GM12892 (cell line): ENCODE measurements at regions not wholly inside any gene's neighbourhood (a gene's known extent, or its start where the extent isn't known, plus 50 kb on each side); places are given as distances from the start of the nearest gene placed in this dataset.

Experiments used
- DNase-seq: peaks from one replicate; pipeline ENCODE4 v3.0.0; 2011; ENCODE audit not compliant: insufficient read length
- FAIRE-seq: peaks from 2 replicates; lab custom pipeline; 2011; peaks lifted over from hg19 to GRCh38; lab: Jason Lieb, UNC
- POLR2A ChIP-seq: IDR thresholded peaks from 2 replicates; pipeline ENCODE4 v1.6.1; 2011; ENCODE audit warnings: low read depth, low read length, control low read depth
- POLR2AphosphoS5 ChIP-seq: IDR thresholded peaks from 2 replicates; pipeline ENCODE4 v1.6.1; 2011; ENCODE audit warnings: low read depth, low read length, control low read depth
- TAF1 ChIP-seq: IDR thresholded peaks from 2 replicates; pipeline ENCODE4 v1.6.1; 2011; ENCODE audit warnings: low read depth, mild to moderate bottlenecking, control low read depth, low read length, borderline replicate concordance

GRCh38 chr15:48032911-48033310, 87.9 kb upstream of the SLC24A5 start:
- TF ChIP-seq POLR2AphosphoS5, result no peak
- TF ChIP-seq TAF1, result no peak
- TF ChIP-seq POLR2A, result no peak
- DNase-seq (no peak), FAIRE-seq (no peak)

DNA sequence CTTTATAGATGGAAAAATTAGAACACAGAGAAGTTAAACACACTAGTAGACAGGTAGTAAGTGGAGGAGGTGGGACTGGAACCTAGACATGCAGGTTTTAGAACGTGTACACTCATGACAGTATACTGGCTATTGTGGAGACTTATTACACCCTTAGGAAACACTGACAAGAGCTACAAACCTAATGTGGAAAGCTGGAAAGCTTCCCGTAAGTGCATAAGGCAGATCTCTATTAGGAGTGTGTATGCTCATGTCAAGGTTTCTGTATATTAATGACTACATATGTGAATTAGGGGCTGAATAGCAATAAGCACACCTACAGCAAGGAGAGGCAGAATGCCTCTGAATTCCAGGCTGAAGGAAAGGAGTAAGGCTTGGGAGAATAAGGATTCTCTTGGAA, 82.6 kb upstream of the SLC24A5 start:
- TF ChIP-seq POLR2AphosphoS5 (no peak), POLR2A (no peak), TAF1 (no peak)
- no peak for DNase-seq
- FAIRE-seq, result no peak

DNA sequence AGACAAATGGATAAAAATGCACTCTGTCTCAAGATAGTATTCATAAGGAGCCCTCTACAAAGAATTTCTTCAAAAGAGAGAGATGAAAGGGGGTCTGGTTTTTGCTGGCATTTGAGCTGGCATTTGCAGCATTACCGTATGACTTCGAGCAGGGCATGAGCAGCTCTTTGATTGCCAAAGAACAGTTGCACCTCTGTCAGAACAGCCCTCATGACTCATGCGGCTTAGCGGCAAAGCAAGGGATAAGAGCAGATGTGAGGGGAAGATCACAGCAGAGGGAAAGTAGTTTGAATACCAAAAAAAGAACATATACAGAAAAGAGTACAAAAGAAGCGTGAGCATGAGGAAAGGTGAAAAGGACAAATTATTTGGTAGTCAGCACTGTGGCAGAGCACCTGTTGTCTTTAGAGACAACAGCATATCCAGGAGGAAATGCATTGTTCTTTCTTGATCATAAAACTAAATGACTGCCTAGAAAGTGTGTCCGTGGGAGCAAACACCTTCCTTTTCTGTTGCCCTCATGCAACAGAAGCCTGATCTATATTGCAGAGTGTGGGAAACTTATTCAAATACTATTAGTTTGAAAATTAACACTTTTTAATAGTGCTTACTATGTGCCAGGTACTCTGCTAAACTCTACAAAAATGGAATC, 80.5 kb upstream of the SLC24A5 start:
- TF ChIP-seq TAF1 (no peak), POLR2A (no peak), POLR2AphosphoS5 (no peak)
- no peak for FAIRE-seq
- DNase-seq, result no peak

- no peak for DNase-seq
- TF ChIP-seq POLR2A (no peak), TAF1 (no peak), POLR2AphosphoS5 (no peak)
- no peak for FAIRE-seq
Measured at GRCh38 chr15:48041454-48041853, 79.3 kb upstream of the SLC24A5 start.

DNA sequence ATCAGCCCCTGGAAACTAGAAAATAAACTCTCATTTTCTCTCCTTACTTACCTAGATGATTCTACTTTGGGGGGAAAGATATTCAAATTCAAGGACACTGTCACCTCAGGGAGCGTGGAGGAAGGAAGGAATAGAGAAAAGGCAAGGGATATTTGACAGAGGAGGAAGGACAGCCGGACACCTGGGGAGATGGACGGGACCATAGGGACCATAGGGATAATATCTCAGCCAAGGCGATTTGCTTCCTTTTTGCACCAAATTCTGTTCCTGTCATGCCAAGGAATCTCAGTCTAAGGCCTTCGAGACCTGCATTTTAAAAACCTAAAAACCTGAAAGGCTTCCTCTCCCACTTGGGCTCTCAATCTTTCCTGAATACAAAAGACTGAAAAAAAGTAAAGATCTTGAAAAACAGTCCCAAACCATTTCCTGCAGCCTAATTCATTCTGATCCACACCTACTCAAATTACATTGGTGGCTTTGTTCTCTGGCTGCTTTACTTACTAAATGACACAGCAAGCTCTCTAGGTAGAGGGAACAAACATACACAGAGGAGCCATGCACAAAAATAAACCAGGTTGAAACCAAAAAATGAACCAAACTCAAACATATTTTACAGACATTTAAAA, 73.9 kb upstream of the SLC24A5 start:
- DNase-seq (no peak), FAIRE-seq (no peak)
- TF ChIP-seq POLR2A (no peak), TAF1 (no peak)

DNA sequence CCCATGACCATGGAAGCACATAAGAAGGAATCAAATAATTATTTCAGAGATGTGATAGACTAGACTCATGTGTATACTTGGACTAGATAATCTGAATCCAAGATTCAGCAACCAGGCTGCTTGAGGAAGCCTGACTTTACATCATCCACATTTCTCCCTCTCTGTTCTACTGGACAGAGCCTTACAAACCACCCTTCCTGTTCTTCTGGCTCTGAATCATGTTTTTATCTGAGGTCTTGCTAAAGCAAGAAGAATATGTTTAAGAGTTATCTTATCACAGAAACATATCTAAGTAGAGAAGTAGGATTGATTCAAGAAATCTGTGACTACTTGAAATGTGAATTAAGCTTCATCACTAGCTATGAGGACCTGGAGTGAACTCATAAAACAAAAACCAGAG, 71.1 kb upstream of the SLC24A5 start:
- FAIRE-seq (no peak), DNase-seq (no peak)
- no peak for TF ChIP-seq POLR2A
- no peak for TF ChIP-seq POLR2AphosphoS5
- TF ChIP-seq TAF1, result no peak

- DNase-seq, result no peak
- TF ChIP-seq TAF1, result no peak
- TF ChIP-seq POLR2A, result no peak
- no peak for TF ChIP-seq POLR2AphosphoS5
- FAIRE-seq, result no peak
Measured at GRCh38 chr15:48052946-48053345, 67.8 kb upstream of the SLC24A5 start.

DNA sequence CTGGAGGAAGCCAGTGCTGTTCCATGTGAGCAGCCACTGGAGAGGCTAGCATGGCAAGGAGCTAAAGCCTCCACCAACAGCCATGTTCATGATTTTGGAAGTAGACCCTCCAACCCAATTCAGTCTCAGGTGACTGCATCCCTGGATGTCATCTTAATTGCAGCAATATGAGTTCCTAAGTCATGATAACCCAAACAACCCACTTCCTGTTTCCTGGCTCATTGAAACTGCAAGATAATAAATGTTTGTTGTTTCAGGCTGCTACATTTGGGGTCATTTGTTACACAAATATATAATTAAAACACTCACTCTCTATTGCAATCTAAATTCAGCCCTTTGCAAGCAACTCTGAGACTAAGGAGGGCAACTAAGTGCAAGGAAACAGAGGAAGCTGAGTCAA, 62.4 kb upstream of the SLC24A5 start:
- FAIRE-seq (no peak), DNase-seq (no peak)
- TF ChIP-seq POLR2A, result no peak
- no peak for TF ChIP-seq TAF1
- TF ChIP-seq POLR2AphosphoS5, result no peak

DNA sequence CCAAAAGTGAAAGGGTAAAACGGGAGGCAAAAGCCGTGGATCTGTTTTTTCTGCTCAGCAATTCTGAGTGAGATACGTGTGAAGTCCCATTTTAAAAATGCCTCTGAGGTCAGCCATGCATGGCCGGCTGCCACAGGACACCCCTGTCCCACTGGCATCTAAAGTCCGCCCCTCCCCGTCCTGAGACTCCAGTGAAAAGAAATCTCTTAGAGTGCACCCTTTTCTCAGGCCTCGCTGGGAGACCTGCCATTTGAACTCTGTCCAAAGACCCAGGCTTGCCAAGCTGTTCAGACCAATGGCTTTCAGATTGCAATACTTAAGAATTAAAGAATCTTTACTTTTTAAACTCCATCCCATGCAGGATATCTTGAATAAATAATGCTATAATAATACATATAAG, 61.0 kb upstream of the SLC24A5 start:
- FAIRE-seq (no peak), DNase-seq (no peak)
- no peak for TF ChIP-seq POLR2AphosphoS5
- no peak for TF ChIP-seq POLR2A
- TF ChIP-seq TAF1, result no peak

- no peak for DNase-seq
- no peak for FAIRE-seq
- TF ChIP-seq TAF1 (no peak), POLR2A (no peak), POLR2AphosphoS5 (no peak)
Measured at GRCh38 chr15:48060396-48060795, 60.4 kb upstream of the SLC24A5 start.

DNA sequence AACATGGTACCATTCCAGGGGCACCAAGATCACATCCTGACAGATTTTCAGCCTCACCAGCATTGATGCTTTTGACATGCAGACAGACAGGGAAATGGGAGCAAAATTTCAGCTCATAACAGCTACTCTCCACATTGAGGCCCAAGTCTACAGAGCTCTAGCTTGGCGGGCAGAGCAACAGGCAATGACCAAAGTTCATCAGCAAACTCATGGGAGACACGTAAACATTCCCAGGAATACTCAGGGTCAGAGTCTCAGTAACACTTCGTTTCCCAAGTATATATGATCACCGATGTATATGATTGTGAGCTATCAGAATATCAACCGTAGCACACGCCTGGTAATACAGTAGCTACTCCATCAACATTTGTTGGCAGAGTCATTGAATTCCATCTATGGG, 59.2 kb upstream of the SLC24A5 start:
- FAIRE-seq (no peak), DNase-seq (no peak)
- TF ChIP-seq TAF1, result no peak
- TF ChIP-seq POLR2AphosphoS5, result no peak
